ENCODE measurements at regions not wholly inside any gene's neighbourhood (a gene's known extent, or its start where the extent isn't known, plus 50 kb on each side); places are given as distances from the start of the nearest gene placed in this dataset.

GRCh38 chr6:21447987-21448386, 145.6 kb upstream of the SOX4 start:
- Histone ChIP-seq H3K36me3 (ENCODE audit: control insufficient read depth, insufficient read depth, low read length) (no peaks in the 10 kb centered on the region), H3K4me1 (ENCODE audit: control insufficient read depth, extremely low read depth, insufficient read depth, low read length) (no peaks in the 10 kb centered on the region), H3K4me2 (ENCODE audit: extremely low read depth, insufficient read depth, low read length) (no peak overlapping the region), H3K27me3 (ENCODE audit: control insufficient read depth, insufficient read depth, low read length) (no peaks in the 10 kb centered on the region), H3K79me2 (ENCODE audit: control insufficient read depth, insufficient read depth, low read length) (no peaks in the 10 kb centered on the region), H3K9ac (ENCODE audit: insufficient read depth, low read length) (no peak overlapping the region), H3K27ac (ENCODE audit: insufficient read depth, low read length) (no peak overlapping the region), H2AFZ (ENCODE audit: low read length) (no peak overlapping the region), H4K20me1 (ENCODE audit: control insufficient read depth, extremely low read depth, insufficient read depth, low read length) (no peaks in the 10 kb centered on the region), H3K9me3 (ENCODE audit: control insufficient read depth, insufficient read depth, low read depth, low read length) (no peaks in the 10 kb centered on the region), H3K4me3 (replicated peaks in 1 of 4; ENCODE audit: control extremely low read depth in 1 of 4, insufficient read depth in 1 of 4, low read depth in 3 of 4, low read length in 4 of 4) (no peak overlapping the region)
- TF ChIP-seq, protein P1, sequence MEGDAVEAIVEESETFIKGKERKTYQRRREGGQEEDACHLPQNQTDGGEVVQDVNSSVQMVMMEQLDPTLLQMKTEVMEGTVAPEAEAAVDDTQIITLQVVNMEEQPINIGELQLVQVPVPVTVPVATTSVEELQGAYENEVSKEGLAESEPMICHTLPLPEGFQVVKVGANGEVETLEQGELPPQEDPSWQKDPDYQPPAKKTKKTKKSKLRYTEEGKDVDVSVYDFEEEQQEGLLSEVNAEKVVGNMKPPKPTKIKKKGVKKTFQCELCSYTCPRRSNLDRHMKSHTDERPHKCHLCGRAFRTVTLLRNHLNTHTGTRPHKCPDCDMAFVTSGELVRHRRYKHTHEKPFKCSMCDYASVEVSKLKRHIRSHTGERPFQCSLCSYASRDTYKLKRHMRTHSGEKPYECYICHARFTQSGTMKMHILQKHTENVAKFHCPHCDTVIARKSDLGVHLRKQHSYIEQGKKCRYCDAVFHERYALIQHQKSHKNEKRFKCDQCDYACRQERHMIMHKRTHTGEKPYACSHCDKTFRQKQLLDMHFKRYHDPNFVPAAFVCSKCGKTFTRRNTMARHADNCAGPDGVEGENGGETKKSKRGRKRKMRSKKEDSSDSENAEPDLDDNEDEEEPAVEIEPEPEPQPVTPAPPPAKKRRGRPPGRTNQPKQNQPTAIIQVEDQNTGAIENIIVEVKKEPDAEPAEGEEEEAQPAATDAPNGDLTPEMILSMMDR (conservative IDR thresholded peaks at IDR 0.05 in 1 of 2, IDR thresholded peaks at IDR 0.05 in 1 of 2; ENCODE audit: low read depth in 1 of 2, low read length in 2 of 2), result no peak
- no peak for TF ChIP-seq EZH2 (IDR thresholded peaks at IDR 0.05; ENCODE audit: low read length, missing control alignments)
- DNase-seq (ENCODE audit: low read depth in 2 of 2), result no peak

DNA sequence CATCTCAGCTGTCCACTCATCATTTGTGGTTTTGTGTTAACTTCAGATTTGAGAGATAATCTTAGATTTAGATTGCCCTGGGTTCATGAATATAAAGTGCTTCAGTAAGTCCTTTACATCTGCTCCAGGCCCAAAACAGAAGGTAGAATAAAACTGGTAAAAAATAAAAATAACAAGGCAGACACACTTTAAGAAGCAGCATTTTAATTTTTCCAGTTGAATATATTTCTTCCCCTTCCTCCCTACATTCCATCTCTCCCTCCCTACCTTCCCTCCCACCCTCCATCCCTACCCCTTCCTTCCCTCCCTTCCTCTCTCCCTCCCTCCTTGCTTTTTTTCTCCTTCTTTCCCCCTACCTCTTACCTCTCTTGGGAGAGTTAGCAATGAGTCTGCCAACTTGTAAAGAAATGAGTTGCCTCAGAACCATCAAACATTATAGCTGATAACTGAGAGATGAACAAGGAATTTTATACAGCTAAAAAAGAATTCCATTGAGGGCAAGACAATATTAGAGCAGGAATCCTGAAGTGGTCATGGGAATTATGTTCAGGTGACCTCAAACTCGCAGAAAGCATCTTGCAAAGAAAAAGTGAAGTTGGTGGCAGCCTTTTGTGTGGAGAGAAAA, 145.0 kb upstream of the SOX4 start:
- Histone ChIP-seq H3K27ac (ENCODE audit: insufficient read depth, low read length) (no peak overlapping the region), H3K4me2 (ENCODE audit: extremely low read depth, insufficient read depth, low read length) (no peak overlapping the region), H3K4me3 (replicated peaks in 1 of 4; ENCODE audit: control extremely low read depth in 1 of 4, insufficient read depth in 1 of 4, low read depth in 3 of 4, low read length in 4 of 4) (no peak overlapping the region), H3K79me2 (ENCODE audit: control insufficient read depth, insufficient read depth, low read length) (no peaks in the 10 kb centered on the region), H3K9ac (ENCODE audit: insufficient read depth, low read length) (no peak overlapping the region), H3K9me3 (ENCODE audit: control insufficient read depth, insufficient read depth, low read depth, low read length) (no peaks in the 10 kb centered on the region), H4K20me1 (ENCODE audit: control insufficient read depth, extremely low read depth, insufficient read depth, low read length) (no peaks in the 10 kb centered on the region), H3K36me3 (ENCODE audit: control insufficient read depth, insufficient read depth, low read length) (no peaks in the 10 kb centered on the region), H3K27me3 (ENCODE audit: control insufficient read depth, insufficient read depth, low read length) (no peaks in the 10 kb centered on the region), H3K4me1 (ENCODE audit: control insufficient read depth, extremely low read depth, insufficient read depth, low read length) (no peaks in the 10 kb centered on the region), H2AFZ (ENCODE audit: low read length) (no peak overlapping the region)
- no peak for DNase-seq (ENCODE audit: low read depth in 2 of 2)
- TF ChIP-seq, protein P1 (conservative IDR thresholded peaks at IDR 0.05 in 1 of 2, IDR thresholded peaks at IDR 0.05 in 1 of 2; ENCODE audit: low read depth in 1 of 2, low read length in 2 of 2), result no peak
- no peak for TF ChIP-seq EZH2 (IDR thresholded peaks at IDR 0.05; ENCODE audit: low read length, missing control alignments)

- no peaks in the 10 kb centered on the region for H3K4me1 ChIP-seq (ENCODE audit: control insufficient read depth, extremely low read depth, insufficient read depth, low read length)
- no peaks in the 10 kb centered on the region for H4K20me1 ChIP-seq (ENCODE audit: control insufficient read depth, extremely low read depth, insufficient read depth, low read length)
- H2AFZ ChIP-seq (ENCODE audit: low read length), result no peak overlapping the region
- no peak overlapping the region for H3K27ac ChIP-seq (ENCODE audit: insufficient read depth, low read length)
- no peak overlapping the region for H3K4me2 ChIP-seq (ENCODE audit: extremely low read depth, insufficient read depth, low read length)
- no peaks in the 10 kb centered on the region for H3K9me3 ChIP-seq (ENCODE audit: control insufficient read depth, insufficient read depth, low read depth, low read length)
- no peaks in the 10 kb centered on the region for H3K79me2 ChIP-seq (ENCODE audit: control insufficient read depth, insufficient read depth, low read length)
- H3K27me3 ChIP-seq (ENCODE audit: control insufficient read depth, insufficient read depth, low read length), result no peaks in the 10 kb centered on the region
- no peak for DNase-seq (ENCODE audit: low read depth in 2 of 2)
- H3K9ac ChIP-seq (ENCODE audit: insufficient read depth, low read length), result no peak overlapping the region
- no peak for TF ChIP-seq EZH2 (IDR thresholded peaks at IDR 0.05; ENCODE audit: low read length, missing control alignments)
- TF ChIP-seq, protein P1 (conservative IDR thresholded peaks at IDR 0.05 in 1 of 2, IDR thresholded peaks at IDR 0.05 in 1 of 2; ENCODE audit: low read depth in 1 of 2, low read length in 2 of 2), result no peak
- H3K36me3 ChIP-seq (ENCODE audit: control insufficient read depth, insufficient read depth, low read length), result no peaks in the 10 kb centered on the region
- H3K4me3 ChIP-seq (replicated peaks in 1 of 4; ENCODE audit: control extremely low read depth in 1 of 4, insufficient read depth in 1 of 4, low read depth in 3 of 4, low read length in 4 of 4), result no peak overlapping the region
Measured at GRCh38 chr6:21450149-21450548, 143.4 kb upstream of the SOX4 start.

All from fibroblast of lung (primary cell).